IPS-18a (cell line): ENCODE measurements at regions not wholly inside any gene's neighbourhood (a gene's known extent, or its start where the extent isn't known, plus 50 kb on each side); places are given as distances from the start of the nearest gene placed in this dataset.

ENCODE experiments used
- H3K27ac ChIP-seq: one replicate; pipeline ENCODE4 v1.5.1; 2013; ENCODE audit warnings: low read length
- H3K27me3 ChIP-seq: one replicate; pipeline ENCODE4 v1.6.1; 2013; ENCODE audit warnings: mild to moderate bottlenecking, low read length; ENCODE audit not compliant: control insufficient read depth, insufficient read depth
- H3K36me3 ChIP-seq: one replicate; pipeline ENCODE4 v1.6.1; 2013; ENCODE audit warnings: low read depth, low read length; ENCODE audit not compliant: control insufficient read depth
- H3K4me1 ChIP-seq: one replicate; pipeline ENCODE4 v1.6.1; 2013; ENCODE audit warnings: low read depth, low read length; ENCODE audit not compliant: control insufficient read depth
- H3K4me3 ChIP-seq: one replicate; pipeline ENCODE4 v1.5.1; 2013; ENCODE audit warnings: low read length
- H3K9ac ChIP-seq: one replicate; pipeline ENCODE4 v1.6.1; 2013; ENCODE audit warnings: mild to moderate bottlenecking, low read length, moderate library complexity
- H3K9me3 ChIP-seq: one replicate; pipeline ENCODE4 v1.6.1; 2013; ENCODE audit warnings: low read depth, low read length; ENCODE audit not compliant: control insufficient read depth

GRCh38 chr9:109886041-109886440 lies 106.0 kb downstream of the PALM2AKAP2 start:
- no peak overlapping the region for H3K27ac ChIP-seq
- H3K27me3 ChIP-seq = no peaks in the 10 kb centered on the region
- H3K9ac ChIP-seq = no peak overlapping the region
- no peaks in the 10 kb centered on the region for H3K36me3 ChIP-seq
- no peaks in the 10 kb centered on the region for H3K4me1 ChIP-seq
- no peak overlapping the region for H3K4me3 ChIP-seq
- no peaks in the 10 kb centered on the region for H3K9me3 ChIP-seq

- no peaks in the 10 kb centered on the region for H3K36me3 ChIP-seq
- no peak overlapping the region for H3K9ac ChIP-seq
- H3K4me3 ChIP-seq = no peak overlapping the region
- H3K27ac ChIP-seq = no peak overlapping the region
- H3K27me3 ChIP-seq = no peaks in the 10 kb centered on the region
- H3K4me1 ChIP-seq = no peaks in the 10 kb centered on the region
- no peaks in the 10 kb centered on the region for H3K9me3 ChIP-seq
Measured at GRCh38 chr9:109886617-109887016, 106.6 kb downstream of the PALM2AKAP2 start.

GRCh38 chr9:109887079-109887478 lies 107.1 kb downstream of the PALM2AKAP2 start:
- Histone ChIP-seq H3K9ac (no peak overlapping the region), H3K27ac (no peak overlapping the region)

GRCh38 chr9:109888695-109889094 lies 108.7 kb downstream of the PALM2AKAP2 start:
- no peaks in the 10 kb centered on the region for H3K4me1 ChIP-seq
- no peak overlapping the region for H3K9ac ChIP-seq
- no peaks in the 10 kb centered on the region for H3K36me3 ChIP-seq
- H3K27me3 ChIP-seq = no peaks in the 10 kb centered on the region
- no peak overlapping the region for H3K27ac ChIP-seq
- no peak overlapping the region for H3K4me3 ChIP-seq
- no peaks in the 10 kb centered on the region for H3K9me3 ChIP-seq

More at GRCh38 chr9:109887079-109887478, 107.1 kb downstream of the PALM2AKAP2 start:
- Histone ChIP-seq H3K4me3 (no peak overlapping the region), H3K9me3 (no peaks in the 10 kb centered on the region), H3K4me1 (no peaks in the 10 kb centered on the region), H3K36me3 (no peaks in the 10 kb centered on the region), H3K27me3 (no peaks in the 10 kb centered on the region)

- Histone ChIP-seq H3K4me1 (no peaks in the 10 kb centered on the region), H3K27me3 (no peaks in the 10 kb centered on the region), H3K36me3 (no peaks in the 10 kb centered on the region), H3K9me3 (no peaks in the 10 kb centered on the region), H3K27ac (no peak overlapping the region), H3K4me3 (no peak overlapping the region), H3K9ac (no peak overlapping the region)
Measured at GRCh38 chr9:109889456-109889855, 109.5 kb downstream of the PALM2AKAP2 start.

- Histone ChIP-seq H3K27ac (no peak overlapping the region), H3K9ac (no peak overlapping the region)
Measured at GRCh38 chr9:109893241-109893640, 113.2 kb downstream of the PALM2AKAP2 start.

GRCh38 chr9:109894473-109894872 lies 114.5 kb downstream of the PALM2AKAP2 start:
- no peak overlapping the region for H3K27ac ChIP-seq
- H3K4me1 ChIP-seq = no peaks in the 10 kb centered on the region
- H3K4me3 ChIP-seq = no peak overlapping the region
- H3K9me3 ChIP-seq = no peaks in the 10 kb centered on the region
- H3K27me3 ChIP-seq = no peaks in the 10 kb centered on the region
- no peaks in the 10 kb centered on the region for H3K36me3 ChIP-seq
- H3K9ac ChIP-seq = no peak overlapping the region

More at GRCh38 chr9:109893241-109893640, 113.2 kb downstream of the PALM2AKAP2 start:
- Histone ChIP-seq H3K4me3 (no peak overlapping the region), H3K9me3 (no peaks in the 10 kb centered on the region), H3K36me3 (no peaks in the 10 kb centered on the region), H3K27me3 (no peaks in the 10 kb centered on the region), H3K4me1 (no peaks in the 10 kb centered on the region)

GRCh38 chr9:109894921-109895758 lies 115.1 kb downstream of the PALM2AKAP2 start:
- H3K9ac ChIP-seq = no peak overlapping the region
- H3K27me3 ChIP-seq = no peaks in the 10 kb centered on the region
- H3K36me3 ChIP-seq = no peaks in the 10 kb centered on the region
- no peaks in the 10 kb centered on the region for H3K4me1 ChIP-seq
- H3K4me3 ChIP-seq = no peak overlapping the region
- H3K27ac ChIP-seq = no peak overlapping the region
- H3K9me3 ChIP-seq = no peaks in the 10 kb centered on the region

GRCh38 chr9:109901201-109901600 lies 121.2 kb downstream of the PALM2AKAP2 start:
- Histone ChIP-seq H3K9ac (no peak overlapping the region), H3K4me1 (no peaks in the 10 kb centered on the region), H3K9me3 (no peaks in the 10 kb centered on the region), H3K4me3 (no peak overlapping the region), H3K36me3 (no peaks in the 10 kb centered on the region), H3K27ac (no peak overlapping the region), H3K27me3 (no peaks in the 10 kb centered on the region)

- peaks cover 5% of the 10 kb centered on the region for H3K4me1 ChIP-seq
- H3K4me3 ChIP-seq = no peak overlapping the region
- no peak overlapping the region for H3K9ac ChIP-seq
- no peaks in the 10 kb centered on the region for H3K9me3 ChIP-seq
- no peak overlapping the region for H3K27ac ChIP-seq
- H3K36me3 ChIP-seq = no peaks in the 10 kb centered on the region
- no peaks in the 10 kb centered on the region for H3K27me3 ChIP-seq
Measured at GRCh38 chr9:109903515-109904138, 123.6 kb downstream of the PALM2AKAP2 start.

GRCh38 chr9:109904666-109905065 lies 124.7 kb downstream of the PALM2AKAP2 start:
- peaks cover 5% of the 10 kb centered on the region for H3K4me1 ChIP-seq
- no peaks in the 10 kb centered on the region for H3K27me3 ChIP-seq
- no peaks in the 10 kb centered on the region for H3K9me3 ChIP-seq
- H3K36me3 ChIP-seq = no peaks in the 10 kb centered on the region
- H3K9ac ChIP-seq = no peak overlapping the region
- H3K27ac ChIP-seq = no peak overlapping the region
- no peak overlapping the region for H3K4me3 ChIP-seq

- no peaks in the 10 kb centered on the region for H3K36me3 ChIP-seq
- H3K4me3 ChIP-seq = no peak overlapping the region
- no peaks in the 10 kb centered on the region for H3K27me3 ChIP-seq
- no peak overlapping the region for H3K9ac ChIP-seq
- H3K4me1 ChIP-seq = peaks cover 5% of the 10 kb centered on the region
- H3K9me3 ChIP-seq = no peaks in the 10 kb centered on the region
- H3K27ac ChIP-seq = no peak overlapping the region
Measured at GRCh38 chr9:109905472-109905871, 125.5 kb downstream of the PALM2AKAP2 start.
